ENCODE measurements at regions not wholly inside any gene's neighbourhood (a gene's known extent, or its start where the extent isn't known, plus 50 kb on each side); places are given as distances from the start of the nearest gene placed in this dataset.

DNA sequence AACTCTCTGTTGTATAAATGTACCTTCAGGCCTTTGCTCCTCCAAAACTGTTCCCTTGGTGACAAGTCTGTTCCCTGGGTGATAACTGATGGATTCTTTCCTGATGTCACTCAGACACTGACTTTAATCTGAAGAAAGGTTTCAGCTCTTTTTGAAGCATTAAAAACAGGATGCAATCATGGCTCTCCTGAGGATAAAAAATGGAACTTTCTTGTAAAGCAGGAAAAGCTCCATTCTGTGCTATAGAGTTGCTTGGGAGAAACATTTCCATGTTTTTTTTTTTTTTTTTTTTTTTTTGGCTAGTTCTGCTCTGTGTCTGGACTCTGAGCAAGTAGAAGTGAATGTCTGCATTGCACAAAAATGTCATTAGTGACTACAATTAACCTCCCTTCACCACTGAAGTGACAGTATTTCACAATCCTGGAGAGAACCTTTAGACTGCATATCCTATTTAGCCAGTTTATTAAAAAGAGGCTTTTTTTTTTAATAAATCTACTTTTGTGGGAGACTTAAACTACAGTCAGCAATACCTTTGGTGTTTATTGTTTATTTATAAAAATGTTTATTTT, 101.7 kb upstream of the PRMT6 start:
- H3K4me1 ChIP-seq = no peaks in the 10 kb centered on the region
- no peak overlapping the region for H3K27ac ChIP-seq
- H3K9me3 ChIP-seq = no peaks in the 10 kb centered on the region
- DNase-seq (ENCODE audit: extremely low spot score in 2 of 2) = no peak
- intact Hi-C loops (cut with DNase I) = no loop called here
- no peak overlapping the region for H3K4me3 ChIP-seq
- no peak for TF ChIP-seq POLR2AphosphoS5 (IDR thresholded peaks at IDR 0.05; ENCODE audit: insufficient read depth in 1 of 2, low read depth in 1 of 2)
- no peaks in the 10 kb centered on the region for H3K36me3 ChIP-seq
- no peaks in the 10 kb centered on the region for H3K27me3 ChIP-seq

DNA sequence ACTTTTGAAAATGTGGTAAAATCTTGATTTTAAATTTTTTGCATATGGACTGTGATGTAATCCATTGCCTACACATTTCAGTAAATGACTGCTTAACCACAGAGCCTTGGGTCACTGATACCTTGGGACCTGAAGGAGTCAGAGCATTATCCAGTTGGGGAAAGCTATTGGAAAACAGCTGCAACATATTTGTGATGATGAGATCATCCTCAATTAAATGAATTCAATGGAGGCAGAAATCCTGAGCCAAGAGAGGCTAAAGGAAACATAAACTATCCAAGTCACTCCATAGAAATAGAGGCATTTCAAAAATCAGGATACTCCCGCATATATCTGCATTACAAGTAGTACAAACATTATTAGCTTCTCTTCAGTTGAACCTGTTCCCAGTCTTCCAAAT, 99.8 kb upstream of the PRMT6 start:
- Histone ChIP-seq H3K27ac (no peak overlapping the region), H3K27me3 (no peaks in the 10 kb centered on the region), H3K36me3 (no peaks in the 10 kb centered on the region), H3K4me1 (no peaks in the 10 kb centered on the region), H3K4me3 (no peak overlapping the region), H3K9me3 (no peaks in the 10 kb centered on the region)
- intact Hi-C loops (cut with DNase I) = no loop called here
- no peak for TF ChIP-seq POLR2A (IDR thresholded peaks at IDR 0.05)
- TF ChIP-seq, protein P1, sequence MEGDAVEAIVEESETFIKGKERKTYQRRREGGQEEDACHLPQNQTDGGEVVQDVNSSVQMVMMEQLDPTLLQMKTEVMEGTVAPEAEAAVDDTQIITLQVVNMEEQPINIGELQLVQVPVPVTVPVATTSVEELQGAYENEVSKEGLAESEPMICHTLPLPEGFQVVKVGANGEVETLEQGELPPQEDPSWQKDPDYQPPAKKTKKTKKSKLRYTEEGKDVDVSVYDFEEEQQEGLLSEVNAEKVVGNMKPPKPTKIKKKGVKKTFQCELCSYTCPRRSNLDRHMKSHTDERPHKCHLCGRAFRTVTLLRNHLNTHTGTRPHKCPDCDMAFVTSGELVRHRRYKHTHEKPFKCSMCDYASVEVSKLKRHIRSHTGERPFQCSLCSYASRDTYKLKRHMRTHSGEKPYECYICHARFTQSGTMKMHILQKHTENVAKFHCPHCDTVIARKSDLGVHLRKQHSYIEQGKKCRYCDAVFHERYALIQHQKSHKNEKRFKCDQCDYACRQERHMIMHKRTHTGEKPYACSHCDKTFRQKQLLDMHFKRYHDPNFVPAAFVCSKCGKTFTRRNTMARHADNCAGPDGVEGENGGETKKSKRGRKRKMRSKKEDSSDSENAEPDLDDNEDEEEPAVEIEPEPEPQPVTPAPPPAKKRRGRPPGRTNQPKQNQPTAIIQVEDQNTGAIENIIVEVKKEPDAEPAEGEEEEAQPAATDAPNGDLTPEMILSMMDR (IDR thresholded peaks at IDR 0.05) = no peak
- TF ChIP-seq POLR2AphosphoS5 (IDR thresholded peaks at IDR 0.05; ENCODE audit: insufficient read depth in 1 of 2, low read depth in 1 of 2) = no peak
- DNase-seq (ENCODE audit: extremely low spot score in 2 of 2) = no peak

DNA sequence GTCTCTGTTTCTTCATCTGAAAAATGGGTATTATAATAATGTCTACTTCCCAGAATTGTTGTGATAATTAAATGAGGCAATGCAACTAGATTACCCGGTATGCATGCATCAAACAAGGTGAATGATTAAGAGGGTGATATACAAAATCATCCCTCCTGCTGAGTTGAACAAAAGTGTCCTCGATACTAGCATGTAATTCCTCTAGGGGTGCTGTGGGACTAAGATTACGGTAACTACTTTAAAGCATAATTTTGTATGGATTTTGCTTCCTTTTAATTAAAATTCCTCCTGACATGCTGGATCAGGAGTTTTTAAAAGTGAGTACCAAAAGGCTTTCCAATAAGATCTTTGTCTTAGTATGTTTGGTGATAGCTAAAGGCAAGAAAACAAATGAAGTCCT, 98.7 kb upstream of the PRMT6 start:
- Histone ChIP-seq H3K4me1 (no peaks in the 10 kb centered on the region), H3K9me3 (no peaks in the 10 kb centered on the region), H3K27ac (no peak overlapping the region), H3K4me3 (no peak overlapping the region), H3K27me3 (no peaks in the 10 kb centered on the region), H3K36me3 (no peaks in the 10 kb centered on the region)
- intact Hi-C loops (cut with DNase I) = no loop called here
- no peak for DNase-seq (ENCODE audit: extremely low spot score in 2 of 2)
- TF ChIP-seq, protein P1 (IDR thresholded peaks at IDR 0.05) = no peak
- TF ChIP-seq POLR2A (IDR thresholded peaks at IDR 0.05) = no peak
- TF ChIP-seq POLR2AphosphoS5 (IDR thresholded peaks at IDR 0.05; ENCODE audit: insufficient read depth in 1 of 2, low read depth in 1 of 2) = no peak

DNA sequence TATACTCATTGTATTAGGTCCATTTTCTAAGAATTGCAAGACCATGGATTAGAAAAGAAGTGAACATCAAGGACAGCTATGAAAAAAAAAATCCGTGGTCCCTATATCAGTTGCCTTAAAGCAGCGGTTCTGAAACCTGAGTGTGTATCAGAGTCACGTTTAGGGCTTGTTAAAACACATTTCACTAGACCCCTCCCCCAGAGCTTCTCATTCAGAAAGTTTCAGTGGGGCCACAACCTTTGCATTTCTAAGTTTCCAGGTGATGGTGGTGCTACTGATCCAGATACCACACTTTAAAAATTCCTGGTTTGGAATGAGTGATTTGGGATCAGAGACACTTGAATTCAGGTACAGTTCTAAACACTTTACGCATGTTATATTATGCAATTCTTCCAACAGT, 96.1 kb upstream of the PRMT6 start:
- Histone ChIP-seq H3K27ac (no peak overlapping the region), H3K36me3 (no peaks in the 10 kb centered on the region), H3K27me3 (no peaks in the 10 kb centered on the region), H3K4me3 (no peak overlapping the region), H3K4me1 (no peaks in the 10 kb centered on the region), H3K9me3 (no peaks in the 10 kb centered on the region)
- intact Hi-C loops (cut with DNase I) = no loop called here
- no peak for DNase-seq (ENCODE audit: extremely low spot score in 2 of 2)
- TF ChIP-seq POLR2A (IDR thresholded peaks at IDR 0.05) = no peak
- TF ChIP-seq POLR2AphosphoS5 (IDR thresholded peaks at IDR 0.05; ENCODE audit: insufficient read depth in 1 of 2, low read depth in 1 of 2) = no peak
- TF ChIP-seq, protein P1 (IDR thresholded peaks at IDR 0.05) = no peak

DNA sequence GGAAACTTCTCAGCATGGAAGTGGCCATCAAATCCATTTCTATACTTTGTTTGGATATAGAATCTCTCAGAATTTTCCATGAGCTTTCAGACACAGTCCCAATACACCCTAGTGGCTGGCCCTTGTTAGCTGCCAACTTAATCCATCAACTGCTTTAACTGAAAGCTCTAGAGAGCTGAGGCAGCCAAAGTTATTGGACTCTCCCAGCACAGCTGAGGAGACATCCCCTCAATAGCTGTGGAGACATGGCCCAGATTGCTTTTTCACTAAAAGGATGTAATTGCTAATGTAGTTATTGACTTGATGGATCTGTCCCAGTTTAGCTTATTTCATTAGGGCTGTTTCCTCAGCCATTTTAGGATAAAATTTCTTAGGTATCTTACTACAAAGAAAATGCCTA, 94.8 kb upstream of the PRMT6 start:
- H3K36me3 ChIP-seq = no peaks in the 10 kb centered on the region
- intact Hi-C loops (cut with DNase I) = no loop called here
- H3K4me3 ChIP-seq = no peak overlapping the region
- DNase-seq (ENCODE audit: extremely low spot score in 2 of 2) = no peak
- no peak overlapping the region for H3K27ac ChIP-seq
- TF ChIP-seq, protein P1 (IDR thresholded peaks at IDR 0.05) = no peak
- TF ChIP-seq POLR2A (IDR thresholded peaks at IDR 0.05) = no peak
- TF ChIP-seq POLR2AphosphoS5 (IDR thresholded peaks at IDR 0.05; ENCODE audit: insufficient read depth in 1 of 2, low read depth in 1 of 2) = no peak
- H3K27me3 ChIP-seq = no peaks in the 10 kb centered on the region
- no peaks in the 10 kb centered on the region for H3K9me3 ChIP-seq
- no peaks in the 10 kb centered on the region for H3K4me1 ChIP-seq
